Peyer's patch (tissue), 4 donors: ENCODE measurements at regions not wholly inside any gene's neighbourhood (a gene's known extent, or its start where the extent isn't known, plus 50 kb on each side); places are given as distances from the start of the nearest gene placed in this dataset.

Source experiments
- DNase-seq, 3 donors: peaks; one replicate each; pipeline ENCODE4 v3.0.0-alpha.2; 2017 to 2019
- H3K27ac ChIP-seq, 4 donors: fragments of 200-600 bp; sonication (generic); one replicate each; pipeline ENCODE4 v1.5.1; 2016 to 2019
- H3K27me3 ChIP-seq, 2 donors: fragments of 200-600 bp; sonication (generic); one replicate each; pipeline ENCODE4 v1.5.1; 2019
- H3K36me3 ChIP-seq, 3 donors: fragments of 200-600 bp; sonication (generic); one replicate each; pipeline ENCODE4 v1.5.1; 2016 to 2019
- H3K4me1 ChIP-seq, 4 donors: fragments of 200-600 bp; sonication (generic); one replicate each; pipeline ENCODE4 v1.5.1; 2016 to 2019
- H3K4me3 ChIP-seq, 4 donors: fragments of 200-600 bp; sonication (generic); 1 replicate in 3 of 4; 2 replicates in 1 of 4; pipeline ENCODE4 v1.5.1; 2016 to 2019; ENCODE audit warnings: mild to moderate bottlenecking in 1 of 4
- H3K9me3 ChIP-seq, 4 donors: fragments of 200-600 bp; sonication (generic); one replicate each; pipeline ENCODE4 v1.5.1; 2016 to 2019; ENCODE audit warnings: mild to moderate bottlenecking in 1 of 4
- POLR2A ChIP-seq, 2 donors: fragments of 450-650 bp; IDR thresholded peaks; one replicate each; pipeline ENCODE4 v1.5.1; 2017; ENCODE audit warnings: antibody characterized with exemption in 2 of 2, mild to moderate bottlenecking in 2 of 2, moderate library complexity in 2 of 2
- TF ChIP-seq, protein P1 (sequence below), 6 experiments: fragments of 450-650 bp in 4 of 6; fragments of 200-600 bp in 2 of 6; sonication (generic) in 1 of 6; IDR thresholded peaks; one replicate each; pipeline ENCODE4 v1.5.1; 2017 to 2019; ENCODE audit warnings: antibody characterized with exemption in 6 of 6, mild to moderate bottlenecking in 3 of 6, moderate library complexity in 1 of 6

DNA sequence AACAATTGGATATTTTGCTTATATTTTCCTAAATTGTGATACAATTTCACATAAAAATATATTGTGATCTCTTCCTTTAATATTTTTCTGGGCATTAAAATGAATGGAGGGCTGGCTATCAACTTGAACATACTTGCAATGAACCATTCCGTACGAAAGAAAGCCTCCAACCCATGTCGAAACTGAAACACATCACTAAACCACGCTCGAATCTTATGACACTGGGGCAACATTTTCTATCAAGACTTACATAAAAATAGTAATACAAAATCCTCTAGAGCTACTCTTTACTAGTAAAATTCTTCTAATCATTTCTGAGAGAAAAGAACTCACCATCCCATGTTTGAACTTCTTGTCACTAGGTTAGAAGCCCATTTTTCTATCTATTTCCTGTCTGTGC, 132.8 kb upstream of the DOK6 start:
- H3K4me1 ChIP-seq, result no peaks in the 10 kb centered on the region
- no peaks in the 10 kb centered on the region for H3K36me3 ChIP-seq
- H3K9me3 ChIP-seq, result no peaks in the 10 kb centered on the region
- H3K27me3 ChIP-seq, result no peaks in the 10 kb centered on the region
- H3K27ac ChIP-seq, result no peak overlapping the region
- DNase-seq, result no peak
- TF ChIP-seq POLR2A (IDR thresholded peaks at IDR 0.05), result no peak
- TF ChIP-seq, protein P1, sequence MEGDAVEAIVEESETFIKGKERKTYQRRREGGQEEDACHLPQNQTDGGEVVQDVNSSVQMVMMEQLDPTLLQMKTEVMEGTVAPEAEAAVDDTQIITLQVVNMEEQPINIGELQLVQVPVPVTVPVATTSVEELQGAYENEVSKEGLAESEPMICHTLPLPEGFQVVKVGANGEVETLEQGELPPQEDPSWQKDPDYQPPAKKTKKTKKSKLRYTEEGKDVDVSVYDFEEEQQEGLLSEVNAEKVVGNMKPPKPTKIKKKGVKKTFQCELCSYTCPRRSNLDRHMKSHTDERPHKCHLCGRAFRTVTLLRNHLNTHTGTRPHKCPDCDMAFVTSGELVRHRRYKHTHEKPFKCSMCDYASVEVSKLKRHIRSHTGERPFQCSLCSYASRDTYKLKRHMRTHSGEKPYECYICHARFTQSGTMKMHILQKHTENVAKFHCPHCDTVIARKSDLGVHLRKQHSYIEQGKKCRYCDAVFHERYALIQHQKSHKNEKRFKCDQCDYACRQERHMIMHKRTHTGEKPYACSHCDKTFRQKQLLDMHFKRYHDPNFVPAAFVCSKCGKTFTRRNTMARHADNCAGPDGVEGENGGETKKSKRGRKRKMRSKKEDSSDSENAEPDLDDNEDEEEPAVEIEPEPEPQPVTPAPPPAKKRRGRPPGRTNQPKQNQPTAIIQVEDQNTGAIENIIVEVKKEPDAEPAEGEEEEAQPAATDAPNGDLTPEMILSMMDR (IDR thresholded peaks at IDR 0.05), result no peak
- no peak overlapping the region for H3K4me3 ChIP-seq

DNA sequence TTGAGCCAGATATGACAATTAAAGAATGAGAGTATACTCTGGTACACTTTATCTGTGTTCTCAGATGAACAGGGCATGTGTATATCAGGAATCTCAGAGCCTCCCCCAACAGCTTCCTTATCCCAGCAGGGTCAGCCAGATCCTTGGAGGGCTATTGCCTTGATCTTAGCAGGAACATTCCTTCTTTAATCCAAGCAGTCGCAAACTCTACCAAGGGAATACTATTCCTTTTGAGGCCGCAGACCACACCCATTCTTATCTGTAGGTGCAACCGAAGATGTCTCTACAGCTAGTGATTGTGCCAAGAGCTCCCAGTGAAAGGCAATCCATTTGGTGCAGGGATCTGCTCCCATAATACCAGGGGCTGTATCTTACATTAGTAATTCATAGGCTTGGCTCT, 118.3 kb upstream of the DOK6 start:
- TF ChIP-seq, protein P1 (IDR thresholded peaks at IDR 0.05), result no peak
- TF ChIP-seq POLR2A (IDR thresholded peaks at IDR 0.05), result no peak
- DNase-seq, result no peak
- no peak overlapping the region for H3K4me3 ChIP-seq
- H3K36me3 ChIP-seq, result no peaks in the 10 kb centered on the region
- no peaks in the 10 kb centered on the region for H3K9me3 ChIP-seq
- H3K27me3 ChIP-seq, result no peaks in the 10 kb centered on the region
- H3K27ac ChIP-seq, result no peak overlapping the region
- H3K4me1 ChIP-seq, result no peaks in the 10 kb centered on the region

GRCh38 chr18:69291044-69291443, 109.6 kb upstream of the DOK6 start:
- Histone ChIP-seq H3K27ac (no peak overlapping the region), H3K27me3 (no peaks in the 10 kb centered on the region), H3K4me1 (no peaks in the 10 kb centered on the region), H3K36me3 (no peaks in the 10 kb centered on the region), H3K9me3 (no peaks in the 10 kb centered on the region), H3K4me3 (no peak overlapping the region)
- DNase-seq, result no peak
- TF ChIP-seq POLR2A (IDR thresholded peaks at IDR 0.05), result no peak
- TF ChIP-seq, protein P1 (IDR thresholded peaks at IDR 0.05), result no peak

GRCh38 chr18:69291755-69292154, 108.9 kb upstream of the DOK6 start:
- H3K27ac ChIP-seq, result no peak overlapping the region
- no peaks in the 10 kb centered on the region for H3K27me3 ChIP-seq
- H3K9me3 ChIP-seq, result no peaks in the 10 kb centered on the region
- DNase-seq, result no peak
- no peaks in the 10 kb centered on the region for H3K36me3 ChIP-seq
- H3K4me3 ChIP-seq, result no peak overlapping the region
- TF ChIP-seq, protein P1 (IDR thresholded peaks at IDR 0.05), result no peak
- TF ChIP-seq POLR2A (IDR thresholded peaks at IDR 0.05), result no peak
- no peaks in the 10 kb centered on the region for H3K4me1 ChIP-seq

DNA sequence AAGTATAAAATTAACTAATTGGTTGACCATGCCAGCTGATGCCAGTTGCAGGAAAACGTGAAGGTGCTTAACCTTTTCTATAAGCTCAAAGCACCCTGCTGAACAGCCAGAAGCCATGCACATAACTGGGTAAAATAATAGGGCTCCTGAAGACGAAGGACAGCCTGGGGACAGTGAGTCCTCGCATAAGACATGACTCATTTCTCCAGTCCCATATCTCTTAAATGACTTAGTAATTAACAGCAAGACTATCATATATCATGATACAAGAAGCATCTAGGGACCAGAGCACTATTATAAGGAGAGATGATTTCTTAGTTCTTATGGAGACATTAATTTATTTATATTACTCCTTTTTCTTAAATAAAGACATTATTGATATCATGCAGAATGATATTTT, 100.5 kb upstream of the DOK6 start:
- no peak for TF ChIP-seq POLR2A (IDR thresholded peaks at IDR 0.05)
- TF ChIP-seq, protein P1 (IDR thresholded peaks at IDR 0.05), result no peak

DNA sequence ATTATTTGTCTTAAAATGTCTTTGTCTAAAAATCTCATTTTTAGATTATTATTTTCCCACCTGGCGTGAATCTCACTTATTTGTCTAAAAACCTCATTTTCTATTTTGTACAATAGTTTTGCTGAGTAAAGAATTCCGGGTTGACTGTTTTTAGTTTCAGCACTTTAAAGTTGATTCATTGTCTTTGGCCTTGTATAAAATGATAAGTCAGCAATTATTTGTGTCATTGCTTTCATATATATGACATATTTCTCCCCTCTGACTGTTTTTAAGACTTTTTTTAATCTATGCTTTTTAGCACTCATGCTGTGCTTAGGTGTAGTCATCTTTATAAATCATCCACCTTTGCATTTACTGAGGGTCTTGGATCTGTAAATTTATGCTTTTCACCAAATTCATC, 92.1 kb upstream of the DOK6 start:
- Histone ChIP-seq H3K9me3 (no peaks in the 10 kb centered on the region), H3K4me1 (no peaks in the 10 kb centered on the region), H3K36me3 (no peaks in the 10 kb centered on the region), H3K4me3 (no peak overlapping the region), H3K27me3 (no peaks in the 10 kb centered on the region), H3K27ac (no peak overlapping the region)
- TF ChIP-seq, protein P1 (IDR thresholded peaks at IDR 0.05), result no peak
- TF ChIP-seq POLR2A (IDR thresholded peaks at IDR 0.05), result no peak
- no peak for DNase-seq

More for the DNA sequence above, 100.5 kb upstream of the DOK6 start:
- H3K27me3 ChIP-seq, result no peaks in the 10 kb centered on the region
- no peak overlapping the region for H3K27ac ChIP-seq
- no peaks in the 10 kb centered on the region for H3K9me3 ChIP-seq
- H3K4me3 ChIP-seq, result no peak overlapping the region
- no peak for DNase-seq
- H3K4me1 ChIP-seq, result no peaks in the 10 kb centered on the region
- no peaks in the 10 kb centered on the region for H3K36me3 ChIP-seq
